Frontal cortex (tissue), 3 donors: ENCODE measurements at regions not wholly inside any gene's neighbourhood (a gene's known extent, or its start where the extent isn't known, plus 50 kb on each side); places are given as distances from the start of the nearest gene placed in this dataset.

Source experiments
- DNase-seq, 2 donors: peaks; one replicate each; pipeline ENCODE4 v3.0.0; 2012; ENCODE audit warnings: low spot score in 2 of 2
- FAIRE-seq: peaks from 2 replicates; lab custom pipeline; 2012; peaks lifted over from hg19 to GRCh38; lab: Jason Lieb, UNC
- donor health status: control.
- donor health status: control.
- donor health status: control.

- no peak for DNase-seq
- FAIRE-seq = no peak
Observed at GRCh38 chr1:47548637-47549036, 110.8 kb downstream of the FOXD2 start.

- DNase-seq = no peak
- no peak for FAIRE-seq
Observed at GRCh38 chr1:47549532-47549931, 111.7 kb downstream of the FOXD2 start.

GRCh38 chr1:47550929-47551328, 113.1 kb downstream of the FOXD2 start:
- FAIRE-seq = no peak
- DNase-seq = no peak

GRCh38 chr1:47551971-47552528, 114.2 kb downstream of the FOXD2 start:
- no peak for FAIRE-seq
- no peak for DNase-seq

- FAIRE-seq = no peak
- no peak for DNase-seq
Observed at GRCh38 chr1:47554082-47554481, 116.2 kb downstream of the FOXD2 start.

- no peak for FAIRE-seq
- no peak for DNase-seq
Observed at GRCh38 chr1:47554901-47555300, 117.1 kb downstream of the FOXD2 start.

GRCh38 chr1:47555306-47555705, 117.5 kb downstream of the FOXD2 start:
- FAIRE-seq = no peak

GRCh38 chr1:47555841-47556560, 118.2 kb downstream of the FOXD2 start:
- DNase-seq (no peak), FAIRE-seq (no peak)

More at GRCh38 chr1:47555306-47555705, 117.5 kb downstream of the FOXD2 start:
- DNase-seq = no peak

GRCh38 chr1:47557066-47557465, 119.2 kb downstream of the FOXD2 start:
- FAIRE-seq = no peak
- no peak for DNase-seq

- DNase-seq (no peak), FAIRE-seq (no peak)
Observed at GRCh38 chr1:47558601-47559593, 121.1 kb downstream of the FOXD2 start.

GRCh38 chr1:47559944-47560695, 122.3 kb downstream of the FOXD2 start:
- FAIRE-seq = no peak
- no peak for DNase-seq

- FAIRE-seq = no peak
- no peak for DNase-seq
Observed at GRCh38 chr1:47561523-47562007, 123.7 kb downstream of the FOXD2 start.

GRCh38 chr1:47562147-47562546, 124.3 kb downstream of the FOXD2 start:
- FAIRE-seq (no peak), DNase-seq (no peak)

GRCh38 chr1:47562799-47563198, 125.0 kb downstream of the FOXD2 start:
- DNase-seq = no peak
- no peak for FAIRE-seq

- no peak for FAIRE-seq
- DNase-seq = no peak
Observed at GRCh38 chr1:47563201-47563600, 125.4 kb downstream of the FOXD2 start.

- FAIRE-seq (no peak), DNase-seq (no peak)
Observed at GRCh38 chr1:47564570-47564969, 126.7 kb downstream of the FOXD2 start.

- FAIRE-seq (no peak), DNase-seq (no peak)
Observed at GRCh38 chr1:47565092-47565491, 127.2 kb downstream of the FOXD2 start.

- FAIRE-seq = no peak
- DNase-seq = no peak
Observed at GRCh38 chr1:47565676-47566075, 127.8 kb downstream of the FOXD2 start.

GRCh38 chr1:47568763-47569162, 130.9 kb downstream of the FOXD2 start:
- FAIRE-seq = no peak
- peak; percentile 25 to 46 for DNase-seq

GRCh38 chr1:47569261-47569660, 131.4 kb downstream of the FOXD2 start:
- FAIRE-seq (no peak), DNase-seq (no peak)
